ENCODE measurements at regions not wholly inside any gene's neighbourhood (a gene's known extent, or its start where the extent isn't known, plus 50 kb on each side); places are given as distances from the start of the nearest gene placed in this dataset.

DNA sequence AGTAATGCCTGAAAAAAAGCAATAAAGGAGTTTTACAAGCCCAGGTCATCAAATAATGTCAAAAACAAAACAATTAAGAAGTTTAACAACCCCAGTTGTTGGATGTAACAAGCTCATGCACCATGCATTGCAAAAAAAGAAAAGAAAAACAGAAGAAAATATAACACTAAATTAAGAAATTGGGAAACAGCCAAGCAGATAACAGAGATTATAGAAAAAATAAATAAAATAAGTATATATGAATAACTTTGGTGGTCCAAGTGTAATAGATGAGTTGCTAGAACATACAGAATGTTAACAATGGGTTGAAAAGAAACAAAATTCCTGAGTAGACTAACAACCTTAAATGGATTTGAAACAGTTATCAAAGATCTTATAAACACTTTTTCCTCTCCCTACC lies 573.1 kb upstream of the SOX11 start:
- TF ChIP-seq EZH2phosphoT487 (IDR thresholded peaks at IDR 0.05) = no peak
- TF ChIP-seq, protein P1, sequence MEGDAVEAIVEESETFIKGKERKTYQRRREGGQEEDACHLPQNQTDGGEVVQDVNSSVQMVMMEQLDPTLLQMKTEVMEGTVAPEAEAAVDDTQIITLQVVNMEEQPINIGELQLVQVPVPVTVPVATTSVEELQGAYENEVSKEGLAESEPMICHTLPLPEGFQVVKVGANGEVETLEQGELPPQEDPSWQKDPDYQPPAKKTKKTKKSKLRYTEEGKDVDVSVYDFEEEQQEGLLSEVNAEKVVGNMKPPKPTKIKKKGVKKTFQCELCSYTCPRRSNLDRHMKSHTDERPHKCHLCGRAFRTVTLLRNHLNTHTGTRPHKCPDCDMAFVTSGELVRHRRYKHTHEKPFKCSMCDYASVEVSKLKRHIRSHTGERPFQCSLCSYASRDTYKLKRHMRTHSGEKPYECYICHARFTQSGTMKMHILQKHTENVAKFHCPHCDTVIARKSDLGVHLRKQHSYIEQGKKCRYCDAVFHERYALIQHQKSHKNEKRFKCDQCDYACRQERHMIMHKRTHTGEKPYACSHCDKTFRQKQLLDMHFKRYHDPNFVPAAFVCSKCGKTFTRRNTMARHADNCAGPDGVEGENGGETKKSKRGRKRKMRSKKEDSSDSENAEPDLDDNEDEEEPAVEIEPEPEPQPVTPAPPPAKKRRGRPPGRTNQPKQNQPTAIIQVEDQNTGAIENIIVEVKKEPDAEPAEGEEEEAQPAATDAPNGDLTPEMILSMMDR (IDR thresholded peaks at IDR 0.05) = no peak
- TF ChIP-seq EZH2 (IDR thresholded peaks at IDR 0.05) = no peak

All from neural progenitor cell (in vitro differentiated cells).